RCC 7860 (cell line): ENCODE measurements at regions not wholly inside any gene's neighbourhood (a gene's known extent, or its start where the extent isn't known, plus 50 kb on each side); places are given as distances from the start of the nearest gene placed in this dataset.
A peak's percentile ranks its signal among the peaks of the same experiment; 100 is the strongest.

Experiments
- DNase-seq: peaks from one replicate; pipeline ENCODE4 v3.0.0-alpha.2; 2015; ENCODE audit warnings: low spot score
- FAIRE-seq: peaks from 2 replicates; lab custom pipeline; 2012; peaks lifted over from hg19 to GRCh38; lab: Jason Lieb, UNC

- DNase-seq, result no peak
- FAIRE-seq, result no peak
These were observed 68.5 kb upstream of the NXT1 start for GRCh38 chr20:23282111-23282510.

GRCh38 chr20:23279836-23280235, 70.8 kb upstream of the NXT1 start:
- DNase-seq (no peak), FAIRE-seq (no peak)

- DNase-seq (no peak), FAIRE-seq (no peak)
These were observed 72.4 kb upstream of the NXT1 start for GRCh38 chr20:23278172-23278571.

GRCh38 chr20:23277316-23277715, 73.3 kb upstream of the NXT1 start:
- DNase-seq (no peak), FAIRE-seq (no peak)

- no peak for FAIRE-seq
- DNase-seq, result no peak
These were observed 76.8 kb upstream of the NXT1 start for GRCh38 chr20:23273776-23274175.

- FAIRE-seq (no peak), DNase-seq (no peak)
These were observed 78.2 kb upstream of the NXT1 start for GRCh38 chr20:23272176-23273029.

GRCh38 chr20:23270382-23270911, 80.1 kb upstream of the NXT1 start:
- DNase-seq (peak; percentile 90), FAIRE-seq (no peak)

GRCh38 chr20:23269954-23270353, 80.6 kb upstream of the NXT1 start:
- FAIRE-seq (no peak), DNase-seq (no peak)

- FAIRE-seq, result no peak
These were observed 81.7 kb upstream of the NXT1 start for GRCh38 chr20:23268792-23269354.

GRCh38 chr20:23267909-23268308, 82.7 kb upstream of the NXT1 start:
- no peak for DNase-seq
- FAIRE-seq, result no peak

More at GRCh38 chr20:23268792-23269354, 81.7 kb upstream of the NXT1 start:
- no peak for DNase-seq

- DNase-seq (no peak), FAIRE-seq (no peak)
These were observed 83.8 kb upstream of the NXT1 start for GRCh38 chr20:23266530-23267398.

GRCh38 chr20:23265226-23265625, 85.4 kb upstream of the NXT1 start:
- FAIRE-seq (no peak), DNase-seq (no peak)

GRCh38 chr20:23264545-23264944, 86.0 kb upstream of the NXT1 start:
- DNase-seq (no peak), FAIRE-seq (no peak)

- DNase-seq, result no peak
- FAIRE-seq, result no peak
These were observed 90.3 kb upstream of the NXT1 start for GRCh38 chr20:23260181-23260840.

- no peak for DNase-seq
- no peak for FAIRE-seq
These were observed 91.9 kb upstream of the NXT1 start for GRCh38 chr20:23258747-23259121.

GRCh38 chr20:23257848-23258746, 92.5 kb upstream of the NXT1 start:
- DNase-seq, result peak; percentile 76
- peak; percentile 90 for FAIRE-seq

GRCh38 chr20:23257106-23257761, 93.4 kb upstream of the NXT1 start:
- FAIRE-seq (no peak), DNase-seq (no peak)

- FAIRE-seq, result no peak
- DNase-seq, result no peak
These were observed 94.7 kb upstream of the NXT1 start for GRCh38 chr20:23255716-23256385.

- FAIRE-seq (no peak), DNase-seq (no peak)
These were observed 95.5 kb upstream of the NXT1 start for GRCh38 chr20:23255106-23255505.
